DND-41 (cell line): ENCODE measurements at regions not wholly inside any gene's neighbourhood (a gene's known extent, or its start where the extent isn't known, plus 50 kb on each side); places are given as distances from the start of the nearest gene placed in this dataset.

Experiments
- ATAC-seq: fragments of 200-7000 bp; cut with Tn5 transposase; 3 replicates; pipeline ENCODE4 v1.9.1; 2021; ENCODE audit warnings: low read depth; ENCODE audit not compliant: insufficient read depth
- DNase-seq: peaks from one replicate; pipeline ENCODE4 v3.0.0-alpha.2; 2020
- H2AFZ ChIP-seq: 2 replicates; pipeline ENCODE4 v1.6.0; 2012; ENCODE audit warnings: low read depth, low read length
- H3K27ac ChIP-seq: 2 replicates; pipeline ENCODE4 v1.5.1; 2012; ENCODE audit warnings: low read length, inconsistent platforms
- H3K27me3 ChIP-seq: fragments of 200-600 bp; sonication (generic); 2 replicates; pipeline ENCODE4 v1.6.0; 2012; ENCODE audit warnings: low read length, mild to moderate bottlenecking, inconsistent platforms; ENCODE audit not compliant: insufficient read depth, poor library complexity
- H3K36me3 ChIP-seq: 2 replicates; pipeline ENCODE4 v1.5.1; 2012; ENCODE audit warnings: low read length, inconsistent platforms; ENCODE audit not compliant: insufficient read depth
- H3K4me1 ChIP-seq: 2 replicates; pipeline ENCODE4 v1.5.1; 2012; ENCODE audit warnings: mild to moderate bottlenecking, low read length; ENCODE audit not compliant: insufficient read depth
- H3K4me2 ChIP-seq: 2 replicates; pipeline ENCODE4 v1.6.0; 2012; ENCODE audit warnings: mild to moderate bottlenecking, moderate library complexity, low read length, inconsistent platforms; ENCODE audit not compliant: insufficient read depth
- H3K4me3 ChIP-seq, 2 experiments: fragments of 200-600 bp in 1 of 2; shearing (Covaris generic) in 1 of 2; 2 replicates each; pipeline ENCODE4 v1.5.1; 2012 to 2016; ENCODE audit warnings: inconsistent platforms in 2 of 2, low read length in 2 of 2, mild to moderate bottlenecking in 2 of 2, low read depth in 1 of 2, moderate library complexity in 1 of 2
- H3K79me2 ChIP-seq: 2 replicates; pipeline ENCODE4 v1.6.0; 2012; ENCODE audit warnings: low read length, inconsistent platforms; ENCODE audit not compliant: insufficient read depth
- H3K9ac ChIP-seq: 2 replicates; pipeline ENCODE4 v1.6.0; 2012; ENCODE audit warnings: low read depth, mild to moderate bottlenecking, inconsistent platforms, low read length, moderate library complexity
- H3K9me3 ChIP-seq: 2 replicates; pipeline ENCODE4 v1.5.1; 2012; ENCODE audit warnings: low read length, moderate library complexity, mild to moderate bottlenecking, inconsistent platforms; ENCODE audit not compliant: insufficient read depth, severe bottlenecking
- H4K20me1 ChIP-seq: 2 replicates; pipeline ENCODE4 v1.6.0; 2012; ENCODE audit warnings: low read length; ENCODE audit not compliant: insufficient read depth
- EZH2 ChIP-seq: IDR thresholded peaks from 3 replicates; pipeline ENCODE4 v1.6.1; 2012; ENCODE audit warnings: borderline replicate concordance, low read depth, mild to moderate bottlenecking, moderate library complexity, low read length, inconsistent platforms; ENCODE audit not compliant: severe bottlenecking
- TF ChIP-seq, protein P1 (sequence below): IDR thresholded peaks from 2 replicates; pipeline ENCODE4 v1.5.1; 2012; ENCODE audit warnings: borderline replicate concordance, low read length, moderate library complexity, mild to moderate bottlenecking; ENCODE audit not compliant: poor library complexity, severe bottlenecking; ENCODE audit errors: extremely low read depth

DNA sequence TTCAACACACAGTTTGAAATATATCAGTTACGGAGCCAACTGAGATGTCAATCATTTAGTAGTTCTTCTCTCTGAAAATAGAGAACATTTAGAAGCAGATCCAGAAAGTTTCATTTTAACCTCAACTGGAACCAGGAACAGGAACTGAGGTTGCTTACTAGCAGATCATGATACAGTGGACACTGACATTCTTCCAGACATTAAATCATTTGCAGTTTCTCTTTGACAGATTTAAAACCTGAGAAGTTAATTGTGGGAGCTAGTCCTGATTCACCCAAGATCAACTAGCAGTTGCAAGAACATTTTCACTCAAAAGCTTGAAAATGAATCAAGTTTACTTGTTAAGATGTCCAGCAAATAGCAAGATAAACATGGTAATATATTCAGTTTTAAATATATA is 135.4 kb downstream of the SLC17A6 start:
- no peak overlapping the region for H3K27ac ChIP-seq
- no peaks in the 10 kb centered on the region for H3K4me1 ChIP-seq
- no peak for DNase-seq
- H3K4me3 ChIP-seq: no peak overlapping the region
- H4K20me1 ChIP-seq: no peaks in the 10 kb centered on the region
- no peak for TF ChIP-seq EZH2
- TF ChIP-seq, protein P1, sequence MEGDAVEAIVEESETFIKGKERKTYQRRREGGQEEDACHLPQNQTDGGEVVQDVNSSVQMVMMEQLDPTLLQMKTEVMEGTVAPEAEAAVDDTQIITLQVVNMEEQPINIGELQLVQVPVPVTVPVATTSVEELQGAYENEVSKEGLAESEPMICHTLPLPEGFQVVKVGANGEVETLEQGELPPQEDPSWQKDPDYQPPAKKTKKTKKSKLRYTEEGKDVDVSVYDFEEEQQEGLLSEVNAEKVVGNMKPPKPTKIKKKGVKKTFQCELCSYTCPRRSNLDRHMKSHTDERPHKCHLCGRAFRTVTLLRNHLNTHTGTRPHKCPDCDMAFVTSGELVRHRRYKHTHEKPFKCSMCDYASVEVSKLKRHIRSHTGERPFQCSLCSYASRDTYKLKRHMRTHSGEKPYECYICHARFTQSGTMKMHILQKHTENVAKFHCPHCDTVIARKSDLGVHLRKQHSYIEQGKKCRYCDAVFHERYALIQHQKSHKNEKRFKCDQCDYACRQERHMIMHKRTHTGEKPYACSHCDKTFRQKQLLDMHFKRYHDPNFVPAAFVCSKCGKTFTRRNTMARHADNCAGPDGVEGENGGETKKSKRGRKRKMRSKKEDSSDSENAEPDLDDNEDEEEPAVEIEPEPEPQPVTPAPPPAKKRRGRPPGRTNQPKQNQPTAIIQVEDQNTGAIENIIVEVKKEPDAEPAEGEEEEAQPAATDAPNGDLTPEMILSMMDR: no peak
- H3K9me3 ChIP-seq: no peaks in the 10 kb centered on the region
- ATAC-seq: no peak
- no peaks in the 10 kb centered on the region for H3K36me3 ChIP-seq
- H3K9ac ChIP-seq: no peak overlapping the region
- no peak overlapping the region for H3K4me2 ChIP-seq
- no peaks in the 10 kb centered on the region for H3K79me2 ChIP-seq
- H2AFZ ChIP-seq: no peak overlapping the region
- H3K27me3 ChIP-seq: no peaks in the 10 kb centered on the region

DNA sequence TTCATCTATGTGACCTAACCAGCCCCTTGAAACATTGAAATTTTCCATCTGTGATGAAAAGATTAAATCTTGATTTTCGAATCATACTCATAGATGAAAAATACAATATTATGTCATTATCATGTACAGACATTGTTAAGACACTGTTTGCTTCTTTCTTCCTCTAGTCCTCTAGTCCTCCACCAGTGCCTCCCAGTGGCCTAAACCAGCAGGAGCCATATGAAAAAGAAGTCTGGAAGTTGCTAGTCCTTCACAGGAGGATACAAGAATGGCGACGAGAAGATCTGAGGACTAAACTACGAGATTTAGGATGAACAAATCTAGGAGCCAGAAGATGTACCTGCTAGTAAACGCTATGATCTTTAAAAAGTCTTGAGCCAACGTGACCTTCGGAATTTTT is 134.1 kb downstream of the SLC17A6 start:
- no peaks in the 10 kb centered on the region for H3K27me3 ChIP-seq
- no peak overlapping the region for H3K27ac ChIP-seq
- ATAC-seq: no peak
- no peak overlapping the region for H3K4me2 ChIP-seq
- no peaks in the 10 kb centered on the region for H3K9me3 ChIP-seq
- no peaks in the 10 kb centered on the region for H3K36me3 ChIP-seq
- no peak for TF ChIP-seq EZH2
- TF ChIP-seq, protein P1: no peak
- H3K4me3 ChIP-seq: no peak overlapping the region
- no peaks in the 10 kb centered on the region for H3K79me2 ChIP-seq
- H2AFZ ChIP-seq: no peak overlapping the region
- no peaks in the 10 kb centered on the region for H4K20me1 ChIP-seq
- DNase-seq: no peak
- H3K4me1 ChIP-seq: no peaks in the 10 kb centered on the region
- H3K9ac ChIP-seq: no peak overlapping the region

DNA sequence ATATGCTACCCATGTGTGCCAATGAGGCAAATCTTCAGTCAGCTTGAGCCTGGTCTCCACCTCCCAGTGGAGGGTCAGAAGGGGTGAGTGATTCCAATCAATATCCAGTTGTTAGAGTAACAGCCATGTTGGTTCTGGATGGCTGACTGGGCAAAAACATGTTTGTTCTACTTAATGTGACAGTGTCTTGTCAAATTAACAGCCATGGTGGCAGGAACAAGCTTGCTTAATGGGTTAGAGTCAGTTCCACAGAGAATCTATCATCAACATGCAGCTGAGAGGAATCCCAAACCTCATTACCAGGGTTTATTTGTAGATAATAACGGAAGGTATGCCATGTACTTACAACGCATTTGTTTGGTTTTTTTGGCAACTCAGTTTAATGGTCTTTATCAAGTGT is 133.2 kb downstream of the SLC17A6 start:
- Histone ChIP-seq H3K36me3 (no peaks in the 10 kb centered on the region), H3K27me3 (no peaks in the 10 kb centered on the region), H3K4me1 (no peaks in the 10 kb centered on the region), H4K20me1 (no peaks in the 10 kb centered on the region), H3K4me3 (no peak overlapping the region), H3K4me2 (no peak overlapping the region), H3K27ac (no peak overlapping the region), H2AFZ (no peak overlapping the region), H3K9me3 (no peaks in the 10 kb centered on the region), H3K79me2 (no peaks in the 10 kb centered on the region), H3K9ac (no peak overlapping the region)
- ATAC-seq (no peak), DNase-seq (no peak)
- TF ChIP-seq EZH2: no peak
- TF ChIP-seq, protein P1: no peak

DNA sequence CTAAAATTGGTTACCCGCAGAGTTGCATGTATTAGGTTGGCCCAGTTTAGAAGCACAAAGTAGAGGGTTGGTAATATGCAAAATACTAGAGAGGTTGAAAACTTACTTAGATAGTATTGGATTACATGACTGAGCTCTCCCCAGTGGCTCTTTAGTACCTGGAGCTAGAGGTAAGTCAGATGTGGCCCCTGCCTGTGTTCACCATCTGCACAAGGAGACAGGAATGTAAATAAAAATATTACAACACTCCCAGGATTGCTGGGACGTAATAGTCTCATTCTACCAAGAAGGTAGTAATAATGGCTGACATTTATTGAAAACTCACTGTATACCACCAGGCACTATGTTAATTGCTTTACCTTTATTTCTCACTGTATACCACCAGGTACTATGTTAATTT is 129.6 kb downstream of the SLC17A6 start:
- Histone ChIP-seq H3K79me2 (no peaks in the 10 kb centered on the region), H3K9me3 (no peaks in the 10 kb centered on the region), H4K20me1 (no peaks in the 10 kb centered on the region), H3K9ac (no peak overlapping the region), H3K27me3 (no peaks in the 10 kb centered on the region), H3K4me2 (no peak overlapping the region), H3K4me3 (no peak overlapping the region), H3K27ac (no peak overlapping the region), H2AFZ (no peak overlapping the region), H3K4me1 (no peaks in the 10 kb centered on the region), H3K36me3 (no peaks in the 10 kb centered on the region)
- DNase-seq: no peak
- no peak for TF ChIP-seq EZH2
- TF ChIP-seq, protein P1: no peak
- ATAC-seq: no peak
